ENCODE measurements at regions not wholly inside any gene's neighbourhood (a gene's known extent, or its start where the extent isn't known, plus 50 kb on each side); places are given as distances from the start of the nearest gene placed in this dataset.

GRCh38 chr20:40436011-40436410 lies 253.0 kb downstream of the MAFB start:
- ChIA-PET POLR2A (interaction anchor here (0.7 kb wide), 1 partner anchor 13 kb away, joined by 3 read pairs; no protein-coding TSS in a partner anchor), CTCF (interaction anchor here (0.7 kb wide), 1 partner anchor 97 kb away, joined by 3 read pairs; no protein-coding TSS in a partner anchor)
- Histone ChIP-seq H3K4me1 (ENCODE audit: control insufficient read depth, insufficient read depth, low read length) (no peaks in the 10 kb centered on the region), H3K4me3 (ENCODE audit: low read depth, low read length) (no peak overlapping the region), H3K27ac (ENCODE audit: extremely low read depth, low read depth, low read length) (no peak overlapping the region), H3K9me3 (ENCODE audit: control insufficient read depth, insufficient read depth, low read depth, low read length) (no peaks in the 10 kb centered on the region), H3K36me3 (ENCODE audit: control insufficient read depth in 2 of 2, insufficient read depth in 1 of 2, low read length in 2 of 2) (no peaks in the 10 kb centered on the region)
- TF ChIP-seq SP3 (tag by site-specific recombination; IDR thresholded peaks at IDR 0.05) (no peak), ZNF629 (tag by site-specific recombination; IDR thresholded peaks at IDR 0.05) (no peak), ZFP41 (tag by site-specific recombination; IDR thresholded peaks at IDR 0.05; ENCODE audit: borderline replicate concordance) (no peak)

DNA sequence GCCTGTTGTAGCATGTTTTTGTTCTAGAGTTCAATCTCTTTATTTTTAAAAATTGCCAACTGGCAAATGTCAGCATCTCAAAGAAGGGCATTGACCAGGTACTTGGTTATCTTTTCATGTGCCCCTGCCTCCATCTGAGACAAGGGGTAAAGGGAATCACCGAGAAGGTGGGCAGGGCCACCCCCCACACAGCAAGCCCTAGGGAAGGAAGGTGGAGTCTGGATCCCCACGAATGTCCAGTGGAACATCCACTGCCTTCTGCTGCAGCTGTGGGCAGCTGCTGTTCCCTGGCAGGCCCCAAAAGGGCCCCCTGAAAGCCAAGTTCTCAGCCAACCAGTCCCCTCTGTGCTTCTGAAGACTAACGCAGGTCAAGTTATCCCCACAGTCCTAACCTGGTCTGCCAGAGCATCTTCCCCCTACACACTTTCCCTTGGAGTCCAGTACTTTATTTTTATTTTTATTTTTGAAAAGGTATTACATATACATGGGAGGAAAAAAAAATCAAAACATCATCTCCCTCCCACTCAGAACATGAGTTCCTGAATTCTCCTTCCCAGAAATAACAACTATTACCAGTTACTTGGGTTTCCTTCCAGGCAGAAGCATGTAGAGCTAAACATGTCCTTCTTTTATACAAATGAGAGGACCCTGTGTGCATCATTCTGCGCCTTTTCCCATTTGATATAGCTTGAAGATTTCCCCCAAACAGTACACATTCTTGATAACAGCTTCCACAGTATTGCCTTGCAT lies 253.7 kb downstream of the MAFB start:
- no peak for TF ChIP-seq ZNF292 (tag by site-specific recombination; IDR thresholded peaks at IDR 0.05; ENCODE audit: borderline replicate concordance, low read depth)
- TF ChIP-seq HOXC10 (CRISPR knock-in tag; IDR thresholded peaks at IDR 0.05) = no peak
- Histone ChIP-seq H3K27ac (ENCODE audit: extremely low read depth, low read depth, low read length) (no peak overlapping the region), H3K9me3 (ENCODE audit: control insufficient read depth, insufficient read depth, low read depth, low read length) (no peaks in the 10 kb centered on the region), H3K36me3 (ENCODE audit: control insufficient read depth in 2 of 2, insufficient read depth in 1 of 2, low read length in 2 of 2) (no peaks in the 10 kb centered on the region), H3K4me1 (ENCODE audit: control insufficient read depth, insufficient read depth, low read length) (no peaks in the 10 kb centered on the region), H3K4me3 (ENCODE audit: low read depth, low read length) (no peak overlapping the region)
- POLR2A ChIA-PET = no interaction called here
- CTCF ChIA-PET = no interaction called here

DNA sequence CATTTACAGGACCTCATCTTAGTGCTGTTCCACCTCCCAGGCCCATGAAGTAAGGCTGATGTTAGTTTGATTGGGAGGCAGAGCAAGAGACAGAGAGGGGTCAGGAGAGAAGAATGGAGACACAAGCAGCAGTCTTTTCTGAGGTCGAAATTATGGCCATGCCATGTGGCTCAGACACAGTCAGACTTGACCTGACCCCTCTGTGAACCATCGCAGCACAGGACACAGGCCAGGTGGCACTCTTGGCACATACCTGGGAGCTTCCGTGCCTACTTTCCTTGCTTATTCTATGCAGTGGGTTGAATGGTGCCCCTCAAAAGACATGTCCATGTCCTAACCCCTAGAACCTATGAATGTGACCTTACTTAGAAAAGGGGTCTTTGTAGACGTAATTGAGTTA lies 254.9 kb downstream of the MAFB start:
- Histone ChIP-seq H3K4me3 (ENCODE audit: low read depth, low read length) (no peak overlapping the region), H3K27ac (ENCODE audit: extremely low read depth, low read depth, low read length) (no peak overlapping the region), H3K4me1 (ENCODE audit: control insufficient read depth, insufficient read depth, low read length) (no peaks in the 10 kb centered on the region), H3K36me3 (ENCODE audit: control insufficient read depth in 2 of 2, insufficient read depth in 1 of 2, low read length in 2 of 2) (no peaks in the 10 kb centered on the region), H3K9me3 (ENCODE audit: control insufficient read depth, insufficient read depth, low read depth, low read length) (no peaks in the 10 kb centered on the region)
- ChIA-PET POLR2A (no interaction called here), CTCF (no interaction called here)
- no peak for TF ChIP-seq ZFP41 (tag by site-specific recombination; IDR thresholded peaks at IDR 0.05; ENCODE audit: borderline replicate concordance)
- TF ChIP-seq ZFP37 (tag by site-specific recombination; IDR thresholded peaks at IDR 0.05) = no peak
- TF ChIP-seq ZNF654 (tag by site-specific recombination; IDR thresholded peaks at IDR 0.05; ENCODE audit: low read depth) = no peak
- TF ChIP-seq ZNF510 (tag by site-specific recombination; IDR thresholded peaks at IDR 0.05; ENCODE audit: insufficient replicate concordance) = no peak
- no peak for TF ChIP-seq KLF8 (tag by site-specific recombination; IDR thresholded peaks at IDR 0.05)
- TF ChIP-seq ZNF138 (tag by site-specific recombination; IDR thresholded peaks at IDR 0.05; ENCODE audit: borderline replicate concordance) = no peak
- no peak for TF ChIP-seq ZNF658 (tag by site-specific recombination; IDR thresholded peaks at IDR 0.05)
- TF ChIP-seq ZNF335 (tag by site-specific recombination; conservative IDR thresholded peaks at IDR 0.05) = no peak
- TF ChIP-seq ZNF311 (tag by site-specific recombination; IDR thresholded peaks at IDR 0.05; ENCODE audit: borderline replicate concordance) = no peak
- no peak for TF ChIP-seq ZBTB49 (tag by site-specific recombination; IDR thresholded peaks at IDR 0.05; ENCODE audit: low read depth)
- no peak for TF ChIP-seq ZNF148 (tag by site-specific recombination; IDR thresholded peaks at IDR 0.05; ENCODE audit: borderline replicate concordance)
- no peak for TF ChIP-seq ZBTB21 (tag by site-specific recombination; IDR thresholded peaks at IDR 0.05)
- no peak for TF ChIP-seq REPIN1 (tag by site-specific recombination; IDR thresholded peaks at IDR 0.05; ENCODE audit: low read depth)
- no peak for TF ChIP-seq ZNF350 (tag by site-specific recombination; IDR thresholded peaks at IDR 0.05)

All from HEK293 (cell line).